NB4 (cell line): ENCODE measurements at regions not wholly inside any gene's neighbourhood (a gene's known extent, or its start where the extent isn't known, plus 50 kb on each side); places are given as distances from the start of the nearest gene placed in this dataset.

Experiments
- DNase-seq: peaks from one replicate; pipeline ENCODE4 v3.0.0; 2010; ENCODE audit warnings: low read depth
- H3K4me3 ChIP-seq: one replicate; pipeline ENCODE4 v1.5.1; 2011; ENCODE audit warnings: mild to moderate bottlenecking, low read depth, low read length, moderate library complexity
- CTCF ChIP-seq: IDR thresholded peaks from one replicate; pipeline ENCODE4 v1.5.1; 2012; ENCODE audit warnings: low read depth, low read length
- MAX ChIP-seq: IDR thresholded peaks from 2 replicates; pipeline ENCODE4 v1.6.1; 2011; ENCODE audit warnings: low read depth, low read length
- MYC ChIP-seq: IDR thresholded peaks from 2 replicates; pipeline ENCODE4 v1.6.1; 2011; ENCODE audit warnings: low read depth, low read length
- POLR2A ChIP-seq: IDR thresholded peaks from 2 replicates; pipeline ENCODE4 v1.6.1; 2011; ENCODE audit warnings: mild to moderate bottlenecking; ENCODE audit not compliant: insufficient read length; ENCODE audit errors: extremely low read depth

- DNase-seq = no peak
- TF ChIP-seq CTCF = no peak
- no peak for TF ChIP-seq POLR2A
- TF ChIP-seq MYC = no peak
- TF ChIP-seq MAX = no peak
- no peak overlapping the region for H3K4me3 ChIP-seq
Measured at GRCh38 chr1:4083231-4084047, 183.4 kb upstream of the C1orf174 start.

GRCh38 chr1:4084048-4084431 lies 184.0 kb upstream of the C1orf174 start:
- DNase-seq = no peak
- H3K4me3 ChIP-seq = no peak overlapping the region
- TF ChIP-seq MAX = no peak
- TF ChIP-seq POLR2A = no peak
- no peak for TF ChIP-seq MYC
- TF ChIP-seq CTCF = no peak

GRCh38 chr1:4084446-4084845 lies 184.4 kb upstream of the C1orf174 start:
- DNase-seq = no peak
- no peak overlapping the region for H3K4me3 ChIP-seq
- TF ChIP-seq MYC (no peak), CTCF (no peak), POLR2A (no peak), MAX (no peak)

GRCh38 chr1:4084896-4085295 lies 184.8 kb upstream of the C1orf174 start:
- TF ChIP-seq CTCF (no peak), MYC (no peak)

GRCh38 chr1:4085546-4085945 lies 185.5 kb upstream of the C1orf174 start:
- TF ChIP-seq CTCF = no peak
- DNase-seq = no peak
- no peak overlapping the region for H3K4me3 ChIP-seq

More at GRCh38 chr1:4084896-4085295, 184.8 kb upstream of the C1orf174 start:
- no peak overlapping the region for H3K4me3 ChIP-seq
- DNase-seq = no peak

GRCh38 chr1:4086085-4086850 lies 186.2 kb upstream of the C1orf174 start:
- H3K4me3 ChIP-seq = no peak overlapping the region
- TF ChIP-seq POLR2A (no peak), CTCF (no peak), MAX (no peak), MYC (no peak)
- no peak for DNase-seq
